Loucy (cell line): ENCODE measurements at regions not wholly inside any gene's neighbourhood (a gene's known extent, or its start where the extent isn't known, plus 50 kb on each side); places are given as distances from the start of the nearest gene placed in this dataset.

Experiments used
- H2AFZ ChIP-seq: fragments of 200-600 bp; sonication (generic); 2 replicates; pipeline ENCODE4 v1.6.0; 2016; ENCODE audit warnings: antibody characterized with exemption, mild to moderate bottlenecking, low read length, moderate library complexity
- H3F3A ChIP-seq: fragments of 200-600 bp; 2 replicates; pipeline ENCODE4 v1.6.0; 2016; ENCODE audit warnings: antibody characterized with exemption, low read depth, mild to moderate bottlenecking
- H3K27me3 ChIP-seq: fragments of 200-600 bp; sonication (generic); 2 replicates; pipeline ENCODE4 v1.6.1; 2014; ENCODE audit warnings: low read length, mild to moderate bottlenecking; ENCODE audit not compliant: insufficient read depth, poor library complexity, severe bottlenecking
- H3K36me3 ChIP-seq: fragments of 200-600 bp; sonication (generic); 2 replicates; pipeline ENCODE4 v1.6.1; 2016; ENCODE audit warnings: low read length; ENCODE audit not compliant: insufficient read depth
- H3K4me1 ChIP-seq: fragments of 200-600 bp; sonication (generic); 2 replicates; pipeline ENCODE4 v1.5.1; 2014; ENCODE audit warnings: low read length, mild to moderate bottlenecking; ENCODE audit not compliant: insufficient read depth, poor library complexity, severe bottlenecking
- H3K4me2 ChIP-seq: fragments of 200-600 bp; sonication (generic); 2 replicates; pipeline ENCODE4 v1.6.0; 2014; ENCODE audit warnings: antibody characterized with exemption, low read length, low read depth, mild to moderate bottlenecking; ENCODE audit not compliant: poor library complexity, severe bottlenecking
- H3K4me3 ChIP-seq: fragments of 200-600 bp; sonication (generic); 2 replicates; pipeline ENCODE4 v1.5.1; 2014; ENCODE audit warnings: low read length, mild to moderate bottlenecking, mixed read lengths; ENCODE audit not compliant: poor library complexity, severe bottlenecking
- H3K79me2 ChIP-seq: fragments of 200-600 bp; sonication (generic); 2 replicates; pipeline ENCODE4 v1.6.1; 2014; ENCODE audit warnings: low read length; ENCODE audit not compliant: insufficient read depth
- H3K9ac ChIP-seq: fragments of 200-600 bp; sonication (generic); 2 replicates; pipeline ENCODE4 v1.6.0; 2014; ENCODE audit warnings: mild to moderate bottlenecking, low read depth, low read length, moderate library complexity; ENCODE audit not compliant: poor library complexity, severe bottlenecking
- H3K9me2 ChIP-seq: fragments of 200-600 bp; sonication (generic); replicated peaks from 2 replicates; pipeline ENCODE4 v1.6.1; 2016; ENCODE audit warnings: low read depth, low read length, mixed read lengths
- H3K9me3 ChIP-seq: fragments of 200-600 bp; sonication (generic); 2 replicates; pipeline ENCODE4 v1.6.1; 2014; ENCODE audit warnings: mild to moderate bottlenecking, antibody characterized with exemption, low read length, low read depth; ENCODE audit not compliant: insufficient read depth
- H4K20me1 ChIP-seq: fragments of 200-600 bp; sonication (generic); 2 replicates; pipeline ENCODE4 v1.6.0; 2014; ENCODE audit warnings: antibody characterized with exemption, low read length, mild to moderate bottlenecking; ENCODE audit not compliant: insufficient read depth, poor library complexity, severe bottlenecking
- EZH2phosphoT487 ChIP-seq: fragments of 200-600 bp; IDR thresholded peaks from 2 replicates; pipeline ENCODE4 v1.6.1; 2018; ENCODE audit warnings: antibody characterized with exemption, mild to moderate bottlenecking, moderate library complexity, borderline replicate concordance
- TF ChIP-seq, protein P1 (sequence below): fragments of 200-600 bp; sonication (generic); conservative IDR thresholded peaks from 2 replicates; pipeline ENCODE4 v1.5.1; 2014; ENCODE audit warnings: mild to moderate bottlenecking, antibody characterized with exemption, low read length

DNA sequence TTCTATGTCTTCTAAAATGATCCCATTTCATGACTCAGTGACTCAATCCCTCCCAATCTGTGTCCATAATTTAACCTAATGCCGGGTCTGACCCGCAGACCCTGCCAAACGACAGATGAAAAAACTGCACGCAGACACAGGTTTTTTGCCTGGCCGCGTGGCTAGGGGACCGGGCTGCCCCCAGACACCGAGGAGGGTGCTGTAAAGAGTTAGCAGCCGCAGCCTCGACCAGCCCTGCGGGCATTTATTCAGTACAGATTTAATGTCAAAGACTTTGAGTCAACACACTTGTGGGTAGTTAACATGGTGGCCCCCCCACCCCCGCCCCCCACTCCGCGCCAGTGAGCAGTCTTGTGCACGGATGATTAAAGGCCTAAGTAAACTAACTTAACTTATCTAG lies 1324.7 kb downstream of the GATA3 start:
- H3K4me1 ChIP-seq = no peaks in the 10 kb centered on the region
- TF ChIP-seq EZH2phosphoT487 = no peak
- TF ChIP-seq, protein P1, sequence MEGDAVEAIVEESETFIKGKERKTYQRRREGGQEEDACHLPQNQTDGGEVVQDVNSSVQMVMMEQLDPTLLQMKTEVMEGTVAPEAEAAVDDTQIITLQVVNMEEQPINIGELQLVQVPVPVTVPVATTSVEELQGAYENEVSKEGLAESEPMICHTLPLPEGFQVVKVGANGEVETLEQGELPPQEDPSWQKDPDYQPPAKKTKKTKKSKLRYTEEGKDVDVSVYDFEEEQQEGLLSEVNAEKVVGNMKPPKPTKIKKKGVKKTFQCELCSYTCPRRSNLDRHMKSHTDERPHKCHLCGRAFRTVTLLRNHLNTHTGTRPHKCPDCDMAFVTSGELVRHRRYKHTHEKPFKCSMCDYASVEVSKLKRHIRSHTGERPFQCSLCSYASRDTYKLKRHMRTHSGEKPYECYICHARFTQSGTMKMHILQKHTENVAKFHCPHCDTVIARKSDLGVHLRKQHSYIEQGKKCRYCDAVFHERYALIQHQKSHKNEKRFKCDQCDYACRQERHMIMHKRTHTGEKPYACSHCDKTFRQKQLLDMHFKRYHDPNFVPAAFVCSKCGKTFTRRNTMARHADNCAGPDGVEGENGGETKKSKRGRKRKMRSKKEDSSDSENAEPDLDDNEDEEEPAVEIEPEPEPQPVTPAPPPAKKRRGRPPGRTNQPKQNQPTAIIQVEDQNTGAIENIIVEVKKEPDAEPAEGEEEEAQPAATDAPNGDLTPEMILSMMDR = no peak
- H2AFZ ChIP-seq = no peak overlapping the region

DNA sequence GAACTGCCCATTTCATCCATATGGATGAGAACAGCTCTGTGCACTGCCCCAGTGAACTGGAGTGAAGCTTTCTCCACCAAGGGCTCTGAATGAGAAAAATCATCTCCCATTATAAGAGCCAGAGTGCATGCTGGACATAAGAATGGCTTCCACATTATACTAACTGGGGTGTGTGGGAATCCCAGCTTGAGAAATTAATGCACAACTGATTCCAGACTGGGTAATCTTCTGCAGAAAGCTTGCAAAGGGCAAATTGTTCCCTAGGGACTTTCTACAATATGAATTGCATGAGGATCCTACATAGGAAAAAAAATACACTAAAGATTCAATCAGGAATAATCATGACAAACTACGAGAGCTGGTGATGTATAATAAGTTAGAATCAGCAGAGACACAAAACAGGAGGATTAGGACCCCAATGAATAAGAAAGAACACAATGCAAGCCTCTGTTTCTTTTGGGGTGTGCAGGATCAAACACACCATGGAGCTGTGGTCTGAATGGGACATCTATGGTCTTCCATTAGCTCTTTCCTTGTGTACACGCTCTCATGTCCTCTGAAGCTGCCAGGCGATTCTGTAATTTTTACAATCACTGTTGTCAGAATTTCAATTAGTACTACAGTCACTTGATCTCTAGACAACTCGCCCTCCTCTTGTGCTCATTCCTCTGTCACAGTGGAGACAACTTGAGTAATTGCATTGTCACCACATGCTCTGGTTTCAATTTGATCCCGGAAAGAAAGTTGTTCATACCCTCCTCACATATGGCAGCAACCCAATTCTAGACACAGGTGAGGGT lies 1327.4 kb downstream of the GATA3 start:
- no peaks in the 10 kb centered on the region for H3K36me3 ChIP-seq
- no peak overlapping the region for H3K4me3 ChIP-seq
- H3K27me3 ChIP-seq = no peaks in the 10 kb centered on the region
- no peak overlapping the region for H2AFZ ChIP-seq
- H4K20me1 ChIP-seq = no peaks in the 10 kb centered on the region
- TF ChIP-seq EZH2phosphoT487 = no peak
- TF ChIP-seq, protein P1 = no peak
- H3K9me2 ChIP-seq = no peaks in the 10 kb centered on the region
- no peaks in the 10 kb centered on the region for H3K9me3 ChIP-seq
- H3K9ac ChIP-seq = no peak overlapping the region
- H3K4me2 ChIP-seq = no peak overlapping the region
- no peaks in the 10 kb centered on the region for H3K79me2 ChIP-seq
- H3F3A ChIP-seq = no peaks in the 10 kb centered on the region
- no peaks in the 10 kb centered on the region for H3K4me1 ChIP-seq

More for the DNA sequence above, 1324.7 kb downstream of the GATA3 start:
- Histone ChIP-seq H3K9me3 (no peaks in the 10 kb centered on the region), H3K4me3 (no peak overlapping the region), H3K79me2 (no peaks in the 10 kb centered on the region), H4K20me1 (no peaks in the 10 kb centered on the region), H3K36me3 (no peaks in the 10 kb centered on the region), H3K9ac (no peak overlapping the region), H3K4me2 (no peak overlapping the region), H3K27me3 (no peaks in the 10 kb centered on the region), H3F3A (no peaks in the 10 kb centered on the region), H3K9me2 (no peaks in the 10 kb centered on the region)

DNA sequence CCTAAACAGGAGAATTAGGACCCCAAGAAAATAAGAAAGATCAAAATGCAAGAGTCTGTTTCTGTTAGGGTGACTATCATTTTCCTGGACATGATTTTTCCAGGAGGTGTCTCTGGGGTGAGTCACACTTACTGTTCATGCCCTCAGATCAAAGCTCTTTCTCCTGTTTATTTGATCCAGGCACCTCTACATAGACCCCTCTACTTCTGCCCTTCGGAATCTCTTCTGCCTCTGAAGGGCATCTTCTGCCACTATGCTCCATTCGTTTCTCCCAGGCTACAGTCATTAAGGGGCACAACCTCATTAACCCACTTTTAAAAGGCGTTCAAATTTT lies 1328.0 kb downstream of the GATA3 start:
- no peak overlapping the region for H3K4me2 ChIP-seq
- H3K36me3 ChIP-seq = no peaks in the 10 kb centered on the region
- H4K20me1 ChIP-seq = no peaks in the 10 kb centered on the region
- H3K9me3 ChIP-seq = no peaks in the 10 kb centered on the region
- no peaks in the 10 kb centered on the region for H3K9me2 ChIP-seq
- no peaks in the 10 kb centered on the region for H3K27me3 ChIP-seq
- H3K79me2 ChIP-seq = no peaks in the 10 kb centered on the region
- H3K9ac ChIP-seq = no peak overlapping the region
- no peak overlapping the region for H2AFZ ChIP-seq
- no peaks in the 10 kb centered on the region for H3K4me1 ChIP-seq
- no peaks in the 10 kb centered on the region for H3F3A ChIP-seq
- H3K4me3 ChIP-seq = no peak overlapping the region
- TF ChIP-seq EZH2phosphoT487 = no peak
- TF ChIP-seq, protein P1 = no peak
